HepG2 (cell line): ENCODE measurements at regions not wholly inside any gene's neighbourhood (a gene's known extent, or its start where the extent isn't known, plus 50 kb on each side); places are given as distances from the start of the nearest gene placed in this dataset.

Experiments
- BCL6 ChIP-seq: IDR thresholded peaks from 2 replicates; pipeline ENCODE4 v1.6.1; 2016; ENCODE audit warnings: missing genetic modification reagents, missing compliant biosample characterization
- E2F1 ChIP-seq: sonication (generic); formaldehyde crosslinking; IDR thresholded peaks from 2 replicates; pipeline ENCODE4 v1.5.0; 2020; ENCODE audit warnings: missing genetic modification reagents
- HDAC1 ChIP-seq: sonication (generic); formaldehyde crosslinking; IDR thresholded peaks from 2 replicates; pipeline ENCODE4 v1.5.1; 2020; ENCODE audit warnings: mild to moderate bottlenecking, missing genetic modification reagents
- HOXA7 ChIP-seq: sonication (generic); formaldehyde crosslinking; IDR thresholded peaks from 2 replicates; pipeline ENCODE4 v1.8.1; 2022; ENCODE audit warnings: mild to moderate bottlenecking, missing genetic modification reagents, moderate library complexity
- KLF9 ChIP-seq: IDR thresholded peaks from 2 replicates; pipeline ENCODE4 v1.6.1; 2016; ENCODE audit warnings: low read depth
- MZF1 ChIP-seq: sonication (generic); formaldehyde crosslinking; IDR thresholded peaks from 2 replicates; pipeline ENCODE4 v1.8.1; 2023; ENCODE audit warnings: mild to moderate bottlenecking, missing genetic modification reagents, borderline replicate concordance
- PRMT3 ChIP-seq: sonication (generic); formaldehyde crosslinking; IDR thresholded peaks from 2 replicates; pipeline ENCODE4 v1.8.1; 2022; ENCODE audit warnings: low read depth, mild to moderate bottlenecking, moderate library complexity, missing genetic modification reagents, borderline replicate concordance
- RARG ChIP-seq: sonication (generic); formaldehyde crosslinking; IDR thresholded peaks from 2 replicates; pipeline ENCODE4 v1.4.0; 2020; ENCODE audit warnings: low read depth, mild to moderate bottlenecking, missing genetic modification reagents
- SMARCC2 ChIP-seq: fragments of 450-650 bp; IDR thresholded peaks from 2 replicates; pipeline ENCODE4 v1.6.1; 2017; ENCODE audit warnings: antibody characterized with exemption, mild to moderate bottlenecking
- SOX5 ChIP-seq: IDR thresholded peaks from 2 replicates; pipeline ENCODE4 v1.6.1; 2016; ENCODE audit warnings: borderline replicate concordance
- TEF ChIP-seq: sonication (generic); formaldehyde crosslinking; IDR thresholded peaks from 2 replicates; pipeline ENCODE4 v1.5.0; 2020; ENCODE audit warnings: missing genetic modification reagents
- TRIM24 ChIP-seq: sonication (generic); formaldehyde crosslinking; IDR thresholded peaks from 2 replicates; pipeline ENCODE4 v1.8.0; 2022; ENCODE audit warnings: mild to moderate bottlenecking, missing genetic modification reagents
- ZNF260 ChIP-seq: sonication (generic); formaldehyde crosslinking; IDR thresholded peaks from 2 replicates; pipeline ENCODE4 v1.4.0; 2020; ENCODE audit warnings: missing genetic modification reagents, low read depth, mild to moderate bottlenecking, borderline replicate concordance
- ZNF276 ChIP-seq: sonication (generic); formaldehyde crosslinking; IDR thresholded peaks from 2 replicates; pipeline ENCODE4 v1.4.0; 2020; ENCODE audit warnings: mild to moderate bottlenecking, low read depth, missing genetic modification reagents
- ZNF382 ChIP-seq: sonication (generic); formaldehyde crosslinking; IDR thresholded peaks from 2 replicates; pipeline ENCODE4 v1.5.0; 2020; ENCODE audit warnings: missing genetic modification reagents, mild to moderate bottlenecking, borderline replicate concordance
- ZNF441 ChIP-seq: sonication (generic); formaldehyde crosslinking; IDR thresholded peaks from 2 replicates; pipeline ENCODE4 v1.7.0; 2021; ENCODE audit warnings: missing genetic modification reagents, borderline replicate concordance
- ZNF468 ChIP-seq: sonication (generic); formaldehyde crosslinking; IDR thresholded peaks from 2 replicates; pipeline ENCODE4 v1.8.0; 2022; ENCODE audit warnings: mild to moderate bottlenecking, moderate library complexity, missing genetic modification reagents
- ZNF615 ChIP-seq: sonication (generic); formaldehyde crosslinking; IDR thresholded peaks from 2 replicates; pipeline ENCODE4 v1.5.0; 2020; ENCODE audit warnings: mild to moderate bottlenecking, missing genetic modification reagents, borderline replicate concordance
- ZNF687 ChIP-seq: sonication (generic); formaldehyde crosslinking; IDR thresholded peaks from 2 replicates; pipeline ENCODE4 v1.5.1; 2020; ENCODE audit warnings: mild to moderate bottlenecking, missing genetic modification reagents, moderate library complexity
- ZNF704 ChIP-seq: sonication (generic); formaldehyde crosslinking; IDR thresholded peaks from 2 replicates; pipeline ENCODE4 v1.8.1; 2023; ENCODE audit warnings: mild to moderate bottlenecking, inconsistent platforms, moderate library complexity, missing genetic modification reagents, borderline replicate concordance
- TF ChIP-seq, protein P1 (sequence below): sonication (generic); IDR thresholded peaks from 2 replicates; pipeline ENCODE4 v1.6.1; 2016; ENCODE audit warnings: low read depth, borderline replicate concordance

GRCh38 chr6:137779982-137780381 lies 87.1 kb upstream of the TNFAIP3 start (continued):
- TF ChIP-seq E2F1 (CRISPR knock-in tag) (no peak), SOX5 (CRISPR knock-in tag) (no peak), ZNF687 (peak; percentile 42), BCL6 (CRISPR knock-in tag) (no peak), SMARCC2 (no peak), ZNF468 (CRISPR knock-in tag) (no peak), KLF9 (CRISPR knock-in tag) (no peak), ZNF276 (no peak), PRMT3 (no peak), TRIM24 (CRISPR knock-in tag) (no peak), RARG (CRISPR knock-in tag) (no peak), ZNF441 (0 out of 2 replicates have a peak, but pooled peaks have one; percentile 24), ZNF615 (CRISPR knock-in tag) (no peak), ZNF382 (CRISPR knock-in tag) (no peak), ZNF704 (CRISPR knock-in tag) (no peak), MZF1 (CRISPR knock-in tag) (no peak), HDAC1 (CRISPR knock-in tag) (no peak), HOXA7 (CRISPR knock-in tag) (no peak), TEF (CRISPR knock-in tag) (no peak), ZNF260 (no peak)
- TF ChIP-seq, protein P1, sequence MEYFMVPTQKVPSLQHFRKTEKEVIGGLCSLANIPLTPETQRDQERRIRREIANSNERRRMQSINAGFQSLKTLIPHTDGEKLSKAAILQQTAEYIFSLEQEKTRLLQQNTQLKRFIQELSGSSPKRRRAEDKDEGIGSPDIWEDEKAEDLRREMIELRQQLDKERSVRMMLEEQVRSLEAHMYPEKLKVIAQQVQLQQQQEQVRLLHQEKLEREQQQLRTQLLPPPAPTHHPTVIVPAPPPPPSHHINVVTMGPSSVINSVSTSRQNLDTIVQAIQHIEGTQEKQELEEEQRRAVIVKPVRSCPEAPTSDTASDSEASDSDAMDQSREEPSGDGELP, result no peak
